ENCODE measurements at regions not wholly inside any gene's neighbourhood (a gene's known extent, or its start where the extent isn't known, plus 50 kb on each side); places are given as distances from the start of the nearest gene placed in this dataset.

GRCh38 chr19:29115181-29115580 is 97.8 kb downstream of the UQCRFS1 start:
- no peak for DNase-seq (ENCODE audit: low read depth in 2 of 2)
- TF ChIP-seq CTCF (IDR thresholded peaks at IDR 0.05; ENCODE audit: low read depth, low read length) = no peak
- no peak overlapping the region for H3K4me3 ChIP-seq (replicated peaks in 1 of 2; ENCODE audit: low read depth in 2 of 2, low read length in 2 of 2)

GRCh38 chr19:29113838-29114237 is 99.1 kb downstream of the UQCRFS1 start:
- H3K4me3 ChIP-seq (replicated peaks in 1 of 2; ENCODE audit: low read depth in 2 of 2, low read length in 2 of 2) = no peak overlapping the region
- TF ChIP-seq CTCF (IDR thresholded peaks at IDR 0.05; ENCODE audit: low read depth, low read length) = no peak
- no peak for DNase-seq (ENCODE audit: low read depth in 2 of 2)

- no peak for TF ChIP-seq CTCF (IDR thresholded peaks at IDR 0.05; ENCODE audit: low read depth, low read length)
- DNase-seq (ENCODE audit: low read depth in 2 of 2) = no peak
- H3K4me3 ChIP-seq (replicated peaks in 1 of 2; ENCODE audit: low read depth in 2 of 2, low read length in 2 of 2) = no peak overlapping the region
Observed at GRCh38 chr19:29111576-29111975, 101.4 kb downstream of the UQCRFS1 start.

- H3K4me3 ChIP-seq (replicated peaks in 1 of 2; ENCODE audit: low read depth in 2 of 2, low read length in 2 of 2) = no peak overlapping the region
- TF ChIP-seq CTCF (IDR thresholded peaks at IDR 0.05; ENCODE audit: low read depth, low read length) = no peak
- no peak for DNase-seq (ENCODE audit: low read depth in 2 of 2)
Observed at GRCh38 chr19:29107831-29108230, 105.1 kb downstream of the UQCRFS1 start.

- DNase-seq (ENCODE audit: low read depth in 2 of 2) = no peak
- no peak for TF ChIP-seq CTCF (IDR thresholded peaks at IDR 0.05; ENCODE audit: low read depth, low read length)
Observed at GRCh38 chr19:29106346-29106885, 106.5 kb downstream of the UQCRFS1 start.

GRCh38 chr19:29105629-29106292 is 107.2 kb downstream of the UQCRFS1 start:
- no peak overlapping the region for H3K4me3 ChIP-seq (replicated peaks in 1 of 2; ENCODE audit: low read depth in 2 of 2, low read length in 2 of 2)
- no peak for DNase-seq (ENCODE audit: low read depth in 2 of 2)
- TF ChIP-seq CTCF (IDR thresholded peaks at IDR 0.05; ENCODE audit: low read depth, low read length) = no peak

More at GRCh38 chr19:29106346-29106885, 106.5 kb downstream of the UQCRFS1 start:
- no peak overlapping the region for H3K4me3 ChIP-seq (replicated peaks in 1 of 2; ENCODE audit: low read depth in 2 of 2, low read length in 2 of 2)

All from cardiac fibroblast (primary cell).